Endothelial cell of umbilical vein (primary cell): ENCODE measurements at regions not wholly inside any gene's neighbourhood (a gene's known extent, or its start where the extent isn't known, plus 50 kb on each side); places are given as distances from the start of the nearest gene placed in this dataset.

Experiments
- EZH2 ChIP-seq: IDR thresholded peaks from 2 replicates; pipeline ENCODE4 v1.6.1; 2012; ENCODE audit warnings: borderline replicate concordance, low read depth, mild to moderate bottlenecking, moderate library complexity, low read length, inconsistent platforms; ENCODE audit not compliant: severe bottlenecking
- FOS ChIP-seq: IDR thresholded peaks from 2 replicates; pipeline ENCODE4 v1.6.1; 2011; ENCODE audit warnings: mild to moderate bottlenecking, low read length, moderate library complexity, borderline replicate concordance; ENCODE audit not compliant: insufficient read depth
- GATA2 ChIP-seq: IDR thresholded peaks from 2 replicates; pipeline ENCODE4 v1.7.0; 2011; ENCODE audit warnings: low read depth, mild to moderate bottlenecking, moderate library complexity, mixed read lengths, low read length; ENCODE audit not compliant: insufficient read length, insufficient read depth
- JUN ChIP-seq: IDR thresholded peaks from 2 replicates; pipeline ENCODE4 v1.6.1; 2011; ENCODE audit warnings: borderline replicate concordance, low read depth; ENCODE audit not compliant: insufficient read length, insufficient read depth
- MYC ChIP-seq: IDR thresholded peaks from one replicate; pipeline ENCODE4 v1.6.1; 2011; ENCODE audit warnings: mild to moderate bottlenecking, low read depth, low read length
- POLR2A ChIP-seq: IDR thresholded peaks from 2 replicates; pipeline ENCODE4 v1.6.1; 2012; ENCODE audit warnings: low read depth, mild to moderate bottlenecking, control low read depth, low read length
- POLR2AphosphoS5 ChIP-seq: IDR thresholded peaks from 2 replicates; pipeline ENCODE4 v1.6.1; 2012; ENCODE audit warnings: low read depth, mild to moderate bottlenecking, control low read depth, low read length, moderate library complexity; ENCODE audit not compliant: insufficient read depth
- TF ChIP-seq, protein P1 (sequence below), 2 donors: IDR thresholded peaks; 1 replicate in 1 of 2; 2 replicates in 1 of 2; pipeline ENCODE4 v1.5.1; 2011; ENCODE audit warnings: low read length in 2 of 2, mild to moderate bottlenecking in 2 of 2, moderate library complexity in 2 of 2, control low read depth in 1 of 2, inconsistent platforms in 1 of 2, low read depth in 1 of 2; ENCODE audit not compliant: insufficient read depth in 1 of 2; ENCODE audit errors: extremely low read depth in 1 of 2
- TF ChIP-seq, protein P2 (sequence below): IDR thresholded peaks from 2 replicates; pipeline ENCODE4 v1.6.1; 2011; ENCODE audit not compliant: insufficient read depth, insufficient read length

DNA sequence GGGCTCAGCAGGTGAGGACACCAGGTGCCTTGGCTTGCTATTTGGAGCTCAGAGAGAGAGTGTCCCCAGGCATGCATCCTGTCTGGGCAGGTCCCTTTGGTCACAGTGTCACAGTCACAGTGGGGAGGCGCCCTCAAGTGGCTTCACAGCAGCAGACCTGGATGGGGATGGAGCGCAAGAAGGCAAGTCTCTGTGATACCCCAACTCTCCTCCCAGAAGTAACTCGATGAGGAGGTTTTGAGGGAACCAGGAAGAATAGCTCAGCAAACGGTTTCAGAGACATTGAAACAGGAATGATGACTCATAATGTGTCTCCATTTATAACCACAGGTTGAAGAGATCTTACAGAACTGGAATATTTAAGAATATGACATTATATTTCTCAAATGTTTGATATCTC, 66.5 kb upstream of the SH3GL3 start:
- TF ChIP-seq, protein P1, sequence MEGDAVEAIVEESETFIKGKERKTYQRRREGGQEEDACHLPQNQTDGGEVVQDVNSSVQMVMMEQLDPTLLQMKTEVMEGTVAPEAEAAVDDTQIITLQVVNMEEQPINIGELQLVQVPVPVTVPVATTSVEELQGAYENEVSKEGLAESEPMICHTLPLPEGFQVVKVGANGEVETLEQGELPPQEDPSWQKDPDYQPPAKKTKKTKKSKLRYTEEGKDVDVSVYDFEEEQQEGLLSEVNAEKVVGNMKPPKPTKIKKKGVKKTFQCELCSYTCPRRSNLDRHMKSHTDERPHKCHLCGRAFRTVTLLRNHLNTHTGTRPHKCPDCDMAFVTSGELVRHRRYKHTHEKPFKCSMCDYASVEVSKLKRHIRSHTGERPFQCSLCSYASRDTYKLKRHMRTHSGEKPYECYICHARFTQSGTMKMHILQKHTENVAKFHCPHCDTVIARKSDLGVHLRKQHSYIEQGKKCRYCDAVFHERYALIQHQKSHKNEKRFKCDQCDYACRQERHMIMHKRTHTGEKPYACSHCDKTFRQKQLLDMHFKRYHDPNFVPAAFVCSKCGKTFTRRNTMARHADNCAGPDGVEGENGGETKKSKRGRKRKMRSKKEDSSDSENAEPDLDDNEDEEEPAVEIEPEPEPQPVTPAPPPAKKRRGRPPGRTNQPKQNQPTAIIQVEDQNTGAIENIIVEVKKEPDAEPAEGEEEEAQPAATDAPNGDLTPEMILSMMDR (IDR thresholded peaks at IDR 0.05; ENCODE audit: extremely low read depth in 1 of 2, insufficient read depth in 1 of 2, low read depth in 1 of 2, low read length in 2 of 2): peak; percentile 23 to 50
- TF ChIP-seq GATA2: no peak
- no peak for TF ChIP-seq POLR2AphosphoS5
- peak; percentile 66 for TF ChIP-seq FOS
- TF ChIP-seq POLR2A: no peak
- TF ChIP-seq, protein P2, sequence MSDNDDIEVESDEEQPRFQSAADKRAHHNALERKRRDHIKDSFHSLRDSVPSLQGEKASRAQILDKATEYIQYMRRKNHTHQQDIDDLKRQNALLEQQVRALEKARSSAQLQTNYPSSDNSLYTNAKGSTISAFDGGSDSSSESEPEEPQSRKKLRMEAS: no peak
- no peak for TF ChIP-seq EZH2
- no peak for TF ChIP-seq MYC
- peak; percentile 28 for TF ChIP-seq JUN
